ENCODE measurements at regions not wholly inside any gene's neighbourhood (a gene's known extent, or its start where the extent isn't known, plus 50 kb on each side); places are given as distances from the start of the nearest gene placed in this dataset.

GRCh38 chr20:24049081-24049480, 60.5 kb upstream of the GGTLC1 start:
- no peak for DNase-seq

DNA sequence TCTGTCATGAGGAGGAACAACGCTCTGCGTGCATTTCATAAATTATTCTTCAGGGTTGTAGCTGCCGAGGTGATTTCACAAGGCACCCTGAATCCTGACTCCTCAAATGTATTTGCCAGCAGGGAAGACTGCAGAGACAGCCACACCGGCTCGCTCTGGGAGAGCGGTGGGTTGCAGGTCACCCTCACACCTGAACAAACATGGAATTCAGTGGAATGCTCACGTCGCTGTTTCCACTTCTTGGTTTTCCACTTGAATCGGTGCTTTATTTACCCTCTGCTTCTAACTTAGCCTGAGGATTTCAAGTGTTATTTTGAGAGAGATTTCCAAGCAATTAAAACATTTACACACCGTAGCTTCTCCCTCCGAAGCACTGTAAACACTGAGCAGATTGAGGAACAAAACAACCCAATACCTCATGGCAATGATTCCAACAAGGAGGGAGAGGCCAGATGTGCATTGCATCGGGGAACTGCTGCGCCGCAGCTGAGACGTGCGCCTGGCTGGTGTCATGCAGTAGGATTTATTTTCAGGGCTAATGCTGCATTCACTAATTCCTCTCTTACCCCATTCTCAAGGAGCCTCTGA, 59.5 kb upstream of the GGTLC1 start:
- no peak for DNase-seq

- no peak for DNase-seq
These were observed 58.3 kb upstream of the GGTLC1 start for GRCh38 chr20:24046888-24047287.

DNA sequence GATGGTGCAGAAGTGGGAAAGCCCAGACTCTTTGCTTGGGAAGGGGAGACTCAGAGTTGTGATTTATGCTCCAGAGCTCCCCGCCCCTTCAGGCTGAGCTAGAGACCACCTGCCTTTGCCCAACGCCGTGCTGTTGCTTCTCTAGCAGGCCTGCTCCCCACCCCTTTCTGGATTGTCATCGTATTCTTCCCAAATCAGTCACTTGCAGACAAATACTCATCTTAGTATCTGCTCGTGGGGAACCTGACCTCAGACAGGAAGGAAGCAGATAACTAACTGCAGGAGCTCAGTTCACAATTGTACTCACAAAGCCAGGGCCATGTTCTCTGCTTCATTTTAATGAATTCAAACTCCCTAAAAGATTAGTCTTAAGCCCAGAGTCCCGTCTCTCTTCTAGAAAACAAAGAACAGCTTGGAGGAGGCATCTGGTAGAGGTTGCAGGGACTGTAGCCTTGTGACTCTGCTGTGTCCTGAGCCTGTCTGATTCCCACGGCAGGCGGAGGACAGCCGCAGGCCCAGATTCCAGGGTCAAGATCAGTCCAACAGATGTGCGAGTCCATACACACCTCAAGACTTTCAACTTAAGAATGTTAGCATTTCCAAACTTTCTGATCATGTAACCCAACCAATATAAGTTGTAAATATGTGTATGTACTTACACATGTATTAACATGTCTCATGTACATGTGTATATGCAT, 57.2 kb upstream of the GGTLC1 start:
- peak; percentile 18 for DNase-seq

GRCh38 chr20:24043294-24043693, 54.7 kb upstream of the GGTLC1 start:
- DNase-seq, result no peak

GRCh38 chr20:24042646-24043045, 54.1 kb upstream of the GGTLC1 start:
- no peak for DNase-seq

- DNase-seq, result no peak
These were observed 52.4 kb upstream of the GGTLC1 start for GRCh38 chr20:24040896-24041459.

DNA sequence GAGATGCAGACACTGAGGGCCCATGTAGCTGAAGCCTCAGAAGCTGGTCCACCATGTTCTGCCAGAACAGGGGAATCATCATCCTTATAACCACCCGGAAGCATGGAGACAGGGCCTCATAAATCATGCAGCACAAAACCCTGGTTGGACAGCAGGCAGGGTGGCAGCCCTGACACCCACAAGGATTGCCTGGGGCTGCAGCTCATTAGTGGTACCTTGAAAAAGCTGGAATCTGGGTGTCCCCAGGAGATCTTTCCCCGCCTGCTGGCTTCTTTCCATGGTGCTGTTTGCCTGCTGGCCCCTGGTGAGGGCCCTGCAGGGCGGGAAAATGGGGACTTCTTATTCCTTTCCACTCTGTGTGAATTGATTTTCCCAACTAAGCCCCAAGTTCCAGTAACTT, 50.6 kb upstream of the GGTLC1 start:
- no peak for DNase-seq

All from central memory CD4-positive, alpha-beta T cell (primary cell).